NCI-H345 treated with DMSO at 0.1 percent for 48 hours (cell line): ENCODE measurements at regions not wholly inside any gene's neighbourhood (a gene's known extent, or its start where the extent isn't known, plus 50 kb on each side); places are given as distances from the start of the nearest gene placed in this dataset.

Experiments used
- DNase-seq: peaks from one replicate; lab custom pipeline; 2025; ENCODE audit not compliant: unreplicated experiment; lab: John Stamatoyannopoulos, UW

DNA sequence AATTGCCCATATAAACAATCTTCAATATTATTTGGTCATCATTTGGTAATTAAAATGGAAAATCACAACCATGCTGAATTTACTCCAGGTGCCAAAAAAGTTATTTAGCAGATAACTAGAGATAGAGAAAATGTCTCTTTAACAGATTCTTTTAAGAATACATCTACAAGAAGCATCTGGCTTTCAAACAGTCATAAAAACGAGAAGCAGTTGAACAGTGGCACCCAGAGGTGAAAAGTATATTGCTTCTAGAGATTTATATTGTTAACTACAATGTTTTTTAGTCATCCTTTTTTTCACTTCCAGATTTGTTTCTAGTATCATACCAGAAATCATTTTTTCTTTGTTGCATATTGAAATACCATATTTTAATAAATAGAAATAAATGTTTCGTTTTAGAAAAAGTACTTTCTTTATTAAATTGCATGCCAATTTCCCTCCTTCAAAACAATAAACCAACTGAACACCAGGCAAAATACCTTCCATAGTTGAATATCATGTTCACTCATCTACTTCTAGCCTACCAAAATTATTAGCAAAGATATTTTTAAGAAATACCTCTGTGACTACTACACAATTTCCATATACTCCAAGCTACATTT is 65.4 kb upstream of the HNRNPA3 start:
- peak; percentile 67 for DNase-seq

DNA sequence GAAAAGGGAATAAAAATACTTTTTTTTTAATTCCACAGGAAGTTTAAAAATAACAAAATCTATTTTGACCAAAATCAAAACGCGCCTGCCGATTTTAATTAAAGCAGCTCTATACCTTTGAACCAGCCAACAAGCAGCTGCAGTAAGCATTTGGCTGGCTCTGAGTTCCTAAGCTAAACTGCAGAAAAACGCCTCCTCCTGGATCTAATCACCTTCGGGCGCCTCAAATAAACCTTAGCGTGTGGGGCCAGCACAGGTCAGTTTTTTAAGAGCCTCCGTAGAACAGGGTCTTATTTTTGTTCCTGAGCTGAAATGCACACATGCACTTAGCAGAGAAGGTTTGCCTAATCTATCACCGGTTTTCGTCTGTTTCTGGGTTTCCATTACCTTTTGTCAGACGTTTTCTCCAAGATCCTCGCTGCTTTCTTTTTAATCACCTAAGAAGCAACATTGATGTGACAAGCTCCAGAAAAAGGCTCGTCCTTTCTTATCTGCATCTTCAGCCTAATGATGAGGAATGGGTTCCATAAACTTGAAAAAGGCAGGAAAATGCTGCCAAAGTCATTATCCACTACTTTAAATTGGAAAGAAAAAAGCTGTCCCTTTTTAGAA is 64.7 kb upstream of the HNRNPA3 start:
- DNase-seq = no peak

DNA sequence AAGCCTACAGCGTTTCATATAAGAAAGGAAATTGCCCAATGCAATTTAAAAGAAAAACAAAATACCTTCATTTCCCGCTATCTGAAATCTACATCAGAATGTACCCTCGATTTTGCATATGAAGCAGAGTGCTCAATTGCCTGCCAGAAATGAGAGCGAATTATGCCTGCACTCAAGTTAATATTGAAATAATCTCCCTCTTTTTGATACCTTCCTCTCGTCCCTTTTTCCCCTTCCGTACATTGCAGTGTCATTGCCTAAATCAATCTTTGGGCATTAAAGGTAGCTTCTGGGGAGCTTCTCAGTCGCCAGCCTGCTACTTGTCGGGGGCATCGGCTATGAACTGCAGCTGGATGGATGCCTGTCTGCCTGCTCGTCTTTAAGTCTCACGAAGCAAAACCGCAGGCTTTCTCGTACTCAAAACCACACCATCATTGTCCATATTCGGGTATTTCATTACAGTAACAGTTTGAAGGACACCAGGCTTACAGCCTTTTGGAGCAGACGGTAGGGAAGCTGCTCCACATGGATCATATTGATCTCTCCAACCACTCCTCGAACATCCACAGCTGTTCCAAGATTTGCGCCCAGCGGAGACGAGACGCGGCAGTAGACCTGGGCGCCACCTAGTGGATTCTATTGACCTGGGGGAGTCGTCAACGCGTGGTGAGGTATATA is 64.0 kb upstream of the HNRNPA3 start:
- peak; percentile 71 for DNase-seq

DNA sequence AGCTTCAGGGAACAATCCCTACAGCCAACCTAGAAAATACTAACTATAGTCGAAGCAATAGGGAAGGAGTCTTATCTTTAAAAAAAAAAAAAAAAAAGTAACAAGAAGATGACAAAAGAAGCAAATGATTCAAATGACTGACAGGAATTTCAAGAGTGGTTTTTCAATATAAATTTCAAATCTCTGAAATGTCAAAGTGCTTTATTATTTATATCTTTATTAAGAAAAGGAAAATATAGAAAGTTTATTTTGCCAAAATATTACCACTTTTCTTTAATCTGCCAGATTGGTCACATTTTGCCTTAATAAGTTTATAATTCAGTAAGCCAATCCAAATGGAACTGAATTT is 63.5 kb upstream of the HNRNPA3 start:
- no peak for DNase-seq

DNA sequence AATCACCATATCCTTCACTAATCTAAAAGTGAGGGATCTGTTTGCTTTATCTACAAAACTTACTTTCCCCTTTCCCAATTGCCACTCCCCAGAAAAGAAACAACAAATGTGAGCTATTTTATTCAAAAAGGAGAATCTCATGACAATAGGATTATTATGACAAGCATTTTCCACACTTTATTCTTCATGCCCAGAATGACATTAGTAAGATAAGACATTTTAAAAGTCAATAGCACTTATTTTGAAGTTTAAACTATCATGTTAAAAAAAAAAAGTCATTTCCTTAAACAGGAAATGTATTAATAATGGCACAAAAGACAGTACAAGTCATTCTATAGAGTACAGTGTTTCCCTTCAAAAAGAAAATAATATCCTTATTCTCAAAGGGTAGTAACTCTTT is 58.8 kb upstream of the HNRNPA3 start:
- no peak for DNase-seq

DNA sequence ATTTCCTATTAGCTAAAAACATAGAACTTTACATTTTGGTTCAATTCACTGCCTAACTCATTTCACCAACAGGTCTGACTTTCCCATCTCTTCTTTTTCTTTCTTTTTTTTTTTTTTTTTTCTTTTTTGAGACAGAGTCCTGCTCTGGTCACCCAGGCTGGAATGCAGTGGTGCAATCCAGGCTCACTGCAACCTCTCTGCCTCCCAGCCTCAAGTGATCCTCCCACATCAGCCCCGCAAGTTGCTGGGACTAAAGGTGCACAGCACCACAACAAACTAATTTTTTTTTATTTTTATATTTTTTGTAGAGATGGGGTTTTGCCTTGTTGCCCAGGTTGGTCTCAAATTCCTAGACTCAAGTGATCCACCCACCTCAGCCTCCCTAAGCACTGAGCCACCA is 57.8 kb upstream of the HNRNPA3 start:
- no peak for DNase-seq

DNA sequence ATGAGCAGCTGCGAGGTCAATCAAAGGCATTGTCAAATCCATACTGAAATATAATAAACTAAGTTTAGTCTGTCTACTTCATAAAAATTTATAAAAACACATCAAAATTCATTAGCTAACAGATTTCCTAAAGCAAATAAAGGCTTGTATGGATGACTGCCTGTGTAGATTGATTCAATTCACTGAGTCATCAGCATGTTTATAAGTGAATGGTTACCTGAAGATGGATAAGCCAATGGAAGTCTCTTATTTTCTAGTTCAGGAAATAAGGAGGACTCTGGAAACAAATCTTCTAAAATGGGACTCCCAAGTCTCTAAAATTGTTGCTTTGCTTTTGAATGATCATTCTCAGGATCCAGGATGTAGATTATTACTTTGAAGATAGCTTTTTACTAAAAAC is 57.0 kb upstream of the HNRNPA3 start:
- DNase-seq = no peak

DNA sequence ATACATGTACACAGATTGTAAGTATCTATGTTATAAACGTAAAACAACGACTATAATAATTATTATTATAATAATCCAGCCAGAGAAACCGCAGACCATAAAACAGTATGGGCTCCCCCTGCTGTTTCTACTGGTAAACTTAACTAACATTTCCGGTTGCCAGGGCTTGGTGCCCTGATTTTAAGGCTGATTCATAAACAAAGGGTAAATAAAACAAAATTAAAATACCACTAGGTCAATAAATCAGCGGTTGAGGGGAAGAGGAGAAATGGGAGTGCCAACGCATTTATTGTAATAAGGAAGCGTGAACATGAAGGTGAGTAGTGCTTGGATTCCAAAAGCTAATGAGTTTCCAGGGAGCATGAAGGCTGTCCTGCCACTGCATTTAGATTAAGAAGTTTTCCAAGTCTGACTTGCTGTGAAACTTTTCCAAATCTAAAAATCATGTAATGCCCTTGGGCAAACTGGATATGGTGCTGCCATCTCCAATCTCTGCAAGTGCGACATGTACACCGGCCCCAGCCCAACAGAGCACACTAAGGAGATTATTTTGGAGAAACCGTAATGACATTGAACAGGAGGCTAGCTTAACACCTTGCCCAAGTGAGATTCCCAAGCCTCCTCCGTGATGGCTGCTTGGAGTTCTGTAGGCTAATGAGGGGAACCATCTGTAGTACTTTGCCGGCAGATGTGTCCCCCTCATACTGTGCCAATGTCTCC is 50.7 kb upstream of the HNRNPA3 start:
- DNase-seq = no peak
